ENCODE measurements at regions not wholly inside any gene's neighbourhood (a gene's known extent, or its start where the extent isn't known, plus 50 kb on each side); places are given as distances from the start of the nearest gene placed in this dataset.
A peak's percentile ranks its signal among the peaks of the same experiment; 100 is the strongest.

GRCh38 chr19:30733826-30734550 is 361.8 kb downstream of the ZNF536 start:
- ATAC-seq: no peak
- TF ChIP-seq TCF4 (CRISPR knock-in tag; IDR thresholded peaks at IDR 0.05; ENCODE audit: borderline replicate concordance) (no peak; the same call in 1 of the 2 replicates), ARNTL (CRISPR knock-in tag; IDR thresholded peaks at IDR 0.05; ENCODE audit: borderline replicate concordance, low read depth) (no peak), RARB (CRISPR knock-in tag; IDR thresholded peaks at IDR 0.05) (no peak), TSHZ2 (CRISPR knock-in tag; IDR thresholded peaks at IDR 0.05) (peak; percentile 13; the same call in 1 of the 2 replicates), ZFP3 (CRISPR knock-in tag; IDR thresholded peaks at IDR 0.05) (no peak), ZNF70 (CRISPR knock-in tag; IDR thresholded peaks at IDR 0.05) (0 out of 2 replicates have a peak, but pooled peaks have one; percentile 32), CSRNP3 (CRISPR knock-in tag; IDR thresholded peaks at IDR 0.05) (no peak), ISL1 (CRISPR knock-in tag; IDR thresholded peaks at IDR 0.05) (no peak), OSR1 (CRISPR knock-in tag; IDR thresholded peaks at IDR 0.05) (no peak)

- no peak for TF ChIP-seq ZFP3 (CRISPR knock-in tag; IDR thresholded peaks at IDR 0.05)
- TF ChIP-seq ZNF8 (CRISPR knock-in tag; IDR thresholded peaks at IDR 0.05): no peak
- TF ChIP-seq ISL1 (CRISPR knock-in tag; IDR thresholded peaks at IDR 0.05): no peak
- TF ChIP-seq CSRNP3 (CRISPR knock-in tag; IDR thresholded peaks at IDR 0.05): no peak
- no peak for TF ChIP-seq ZFP30 (CRISPR knock-in tag; IDR thresholded peaks at IDR 0.05)
- TF ChIP-seq CSDC2 (CRISPR knock-in tag; IDR thresholded peaks at IDR 0.05): no peak
- TF ChIP-seq ESRRG (CRISPR knock-in tag; IDR thresholded peaks at IDR 0.05): no peak
- no peak for ATAC-seq
These were observed 359.4 kb downstream of the ZNF536 start for GRCh38 chr19:30731591-30731990.

- TF ChIP-seq CSRNP3 (CRISPR knock-in tag; IDR thresholded peaks at IDR 0.05) (no peak), ZNF8 (CRISPR knock-in tag; IDR thresholded peaks at IDR 0.05) (no peak), OSR1 (CRISPR knock-in tag; IDR thresholded peaks at IDR 0.05) (no peak), CSDC2 (CRISPR knock-in tag; IDR thresholded peaks at IDR 0.05) (no peak), TSHZ2 (CRISPR knock-in tag; IDR thresholded peaks at IDR 0.05) (no peak), ISL1 (CRISPR knock-in tag; IDR thresholded peaks at IDR 0.05) (no peak), TOX (CRISPR knock-in tag; IDR thresholded peaks at IDR 0.05; ENCODE audit: borderline replicate concordance) (no peak), ZC3H10 (CRISPR knock-in tag; IDR thresholded peaks at IDR 0.05) (no peak), ZNF70 (CRISPR knock-in tag; IDR thresholded peaks at IDR 0.05) (no peak), ZNF565 (CRISPR knock-in tag; conservative IDR thresholded peaks at IDR 0.05; ENCODE audit: low read depth) (no peak), SNAI2 (CRISPR knock-in tag; IDR thresholded peaks at IDR 0.05) (no peak), ZFP3 (CRISPR knock-in tag; IDR thresholded peaks at IDR 0.05) (no peak), RARB (CRISPR knock-in tag; IDR thresholded peaks at IDR 0.05) (no peak), TCF4 (CRISPR knock-in tag; IDR thresholded peaks at IDR 0.05; ENCODE audit: borderline replicate concordance) (no peak), ARNTL (CRISPR knock-in tag; IDR thresholded peaks at IDR 0.05; ENCODE audit: borderline replicate concordance, low read depth) (no peak), PATZ1 (CRISPR knock-in tag; IDR thresholded peaks at IDR 0.05; ENCODE audit: borderline replicate concordance) (no peak), GLIS3 (CRISPR knock-in tag; IDR thresholded peaks at IDR 0.05) (no peak), POU6F1 (CRISPR knock-in tag; IDR thresholded peaks at IDR 0.05; ENCODE audit: borderline replicate concordance, low read depth) (no peak), PPARA (CRISPR knock-in tag; IDR thresholded peaks at IDR 0.05; ENCODE audit: borderline replicate concordance) (no peak), BACH2 (CRISPR knock-in tag; IDR thresholded peaks at IDR 0.05; ENCODE audit: borderline replicate concordance) (no peak)
These were observed 357.3 kb downstream of the ZNF536 start for GRCh38 chr19:30729451-30729850.

More at GRCh38 chr19:30729451-30729850, 357.3 kb downstream of the ZNF536 start:
- no peak for ATAC-seq

Data from SK-N-SH treated with all-trans-retinoic acid at 6 μM for 48 hours (cell line).